Neural crest cell (in vitro differentiated cells): ENCODE measurements at regions not wholly inside any gene's neighbourhood (a gene's known extent, or its start where the extent isn't known, plus 50 kb on each side); places are given as distances from the start of the nearest gene placed in this dataset.
A peak's percentile ranks its signal among the peaks of the same experiment; 100 is the strongest.

ENCODE experiments used
- DNase-seq: peaks from one replicate; pipeline ENCODE4 v3.0.0; 2021; ENCODE audit warnings: low read depth, mixed read lengths, low spot score
- H3K27ac Mint-ChIP-seq: one replicate; pipeline ENCODE4 v1.8.0; 2021; ENCODE audit warnings: mild to moderate bottlenecking, mixed read lengths; ENCODE audit not compliant: unreplicated experiment
- H3K27me3 Mint-ChIP-seq: 2 replicates; pipeline ENCODE4 v1.8.0; 2021; ENCODE audit warnings: low read depth, mild to moderate bottlenecking, mixed read lengths
- H3K36me3 Mint-ChIP-seq: 2 replicates; pipeline ENCODE4 v1.8.0; 2021; ENCODE audit warnings: low read depth, mild to moderate bottlenecking, mixed read lengths
- H3K4me1 Mint-ChIP-seq: 2 replicates; pipeline ENCODE4 v1.8.0; 2021; ENCODE audit warnings: mixed read lengths
- H3K4me3 Mint-ChIP-seq: one replicate; pipeline ENCODE4 v1.8.0; 2021; ENCODE audit warnings: mild to moderate bottlenecking, mixed read lengths
- H3K9me3 Mint-ChIP-seq: 2 replicates; pipeline ENCODE4 v1.8.0; 2021; ENCODE audit warnings: mixed read lengths
- TF ChIP-seq, protein P1 (sequence below): fragments of 200-600 bp; sonication (generic); conservative IDR thresholded peaks from 2 replicates; pipeline ENCODE4 v1.5.0; 2021; ENCODE audit warnings: antibody characterized with exemption, mild to moderate bottlenecking

GRCh38 chr6:85252552-85252951 is 197.3 kb upstream of the NT5E start:
- Mint-ChIP-seq H3K27ac (no peak overlapping the region), H3K9me3 (peaks cover 7% of the 10 kb centered on the region), H3K36me3 (no peaks in the 10 kb centered on the region), H3K4me1 (no peaks in the 10 kb centered on the region), H3K4me3 (no peak overlapping the region), H3K27me3 (peaks cover 6% of the 10 kb centered on the region)
- TF ChIP-seq, protein P1, sequence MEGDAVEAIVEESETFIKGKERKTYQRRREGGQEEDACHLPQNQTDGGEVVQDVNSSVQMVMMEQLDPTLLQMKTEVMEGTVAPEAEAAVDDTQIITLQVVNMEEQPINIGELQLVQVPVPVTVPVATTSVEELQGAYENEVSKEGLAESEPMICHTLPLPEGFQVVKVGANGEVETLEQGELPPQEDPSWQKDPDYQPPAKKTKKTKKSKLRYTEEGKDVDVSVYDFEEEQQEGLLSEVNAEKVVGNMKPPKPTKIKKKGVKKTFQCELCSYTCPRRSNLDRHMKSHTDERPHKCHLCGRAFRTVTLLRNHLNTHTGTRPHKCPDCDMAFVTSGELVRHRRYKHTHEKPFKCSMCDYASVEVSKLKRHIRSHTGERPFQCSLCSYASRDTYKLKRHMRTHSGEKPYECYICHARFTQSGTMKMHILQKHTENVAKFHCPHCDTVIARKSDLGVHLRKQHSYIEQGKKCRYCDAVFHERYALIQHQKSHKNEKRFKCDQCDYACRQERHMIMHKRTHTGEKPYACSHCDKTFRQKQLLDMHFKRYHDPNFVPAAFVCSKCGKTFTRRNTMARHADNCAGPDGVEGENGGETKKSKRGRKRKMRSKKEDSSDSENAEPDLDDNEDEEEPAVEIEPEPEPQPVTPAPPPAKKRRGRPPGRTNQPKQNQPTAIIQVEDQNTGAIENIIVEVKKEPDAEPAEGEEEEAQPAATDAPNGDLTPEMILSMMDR, result no peak
- DNase-seq, result no peak

DNA sequence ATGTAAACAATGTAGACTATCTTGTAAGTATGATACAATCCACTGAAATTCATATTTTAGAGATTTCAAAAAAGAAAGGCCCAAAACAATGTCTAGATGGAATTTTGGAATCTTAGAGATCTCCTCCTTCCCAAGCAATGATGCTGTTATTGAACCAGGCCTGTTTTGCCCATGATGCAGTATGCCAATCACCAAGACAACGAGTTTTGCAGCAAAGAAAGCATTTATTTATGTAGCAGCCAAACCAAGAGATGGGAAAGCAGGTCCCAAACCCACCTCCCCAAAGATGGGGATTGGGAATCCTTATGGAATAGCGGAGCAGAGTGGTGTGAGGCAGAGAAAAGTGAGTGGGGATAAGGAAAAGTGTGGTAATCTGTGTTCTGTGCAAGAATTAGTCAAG is 197.8 kb upstream of the NT5E start:
- peaks cover 4% of the 10 kb centered on the region for H3K27me3 Mint-ChIP-seq
- no peaks in the 10 kb centered on the region for H3K36me3 Mint-ChIP-seq
- TF ChIP-seq, protein P1, result no peak
- peaks cover 7% of the 10 kb centered on the region for H3K9me3 Mint-ChIP-seq
- H3K4me1 Mint-ChIP-seq, result no peaks in the 10 kb centered on the region
- no peak overlapping the region for H3K27ac Mint-ChIP-seq
- DNase-seq, result no peak
- H3K4me3 Mint-ChIP-seq, result no peak overlapping the region

DNA sequence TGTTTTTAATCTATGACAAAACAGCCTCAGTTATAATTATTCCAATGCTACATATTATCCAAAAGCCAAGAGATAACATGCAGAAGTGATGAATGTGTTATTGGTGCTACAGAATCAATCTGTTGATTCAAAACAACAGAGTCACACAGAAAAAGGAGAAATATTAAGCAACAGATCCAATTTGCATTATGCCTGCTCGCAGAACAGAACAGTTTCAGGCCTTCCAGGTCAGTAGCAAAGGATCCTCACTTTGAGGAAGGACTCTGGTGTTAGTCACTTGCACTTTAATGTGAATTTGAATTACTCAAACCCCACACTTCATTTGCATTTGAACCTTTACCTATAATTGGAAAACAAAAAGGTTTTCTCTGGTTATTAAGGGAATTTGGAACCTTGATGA is 198.6 kb upstream of the NT5E start:
- H3K27me3 Mint-ChIP-seq, result peaks cover 4% of the 10 kb centered on the region
- no peaks in the 10 kb centered on the region for H3K36me3 Mint-ChIP-seq
- no peak overlapping the region for H3K27ac Mint-ChIP-seq
- H3K4me3 Mint-ChIP-seq, result no peak overlapping the region
- TF ChIP-seq, protein P1, result no peak
- H3K4me1 Mint-ChIP-seq, result no peaks in the 10 kb centered on the region
- H3K9me3 Mint-ChIP-seq, result peaks cover 12% of the 10 kb centered on the region
- no peak for DNase-seq

- Mint-ChIP-seq H3K4me1 (no peaks in the 10 kb centered on the region), H3K27me3 (peaks cover 4% of the 10 kb centered on the region), H3K36me3 (no peaks in the 10 kb centered on the region), H3K27ac (no peak overlapping the region), H3K9me3 (peaks cover 13% of the 10 kb centered on the region), H3K4me3 (no peak overlapping the region)
- TF ChIP-seq, protein P1, result no peak
- DNase-seq, result no peak
Observed at GRCh38 chr6:85250586-85251220, 199.2 kb upstream of the NT5E start.

DNA sequence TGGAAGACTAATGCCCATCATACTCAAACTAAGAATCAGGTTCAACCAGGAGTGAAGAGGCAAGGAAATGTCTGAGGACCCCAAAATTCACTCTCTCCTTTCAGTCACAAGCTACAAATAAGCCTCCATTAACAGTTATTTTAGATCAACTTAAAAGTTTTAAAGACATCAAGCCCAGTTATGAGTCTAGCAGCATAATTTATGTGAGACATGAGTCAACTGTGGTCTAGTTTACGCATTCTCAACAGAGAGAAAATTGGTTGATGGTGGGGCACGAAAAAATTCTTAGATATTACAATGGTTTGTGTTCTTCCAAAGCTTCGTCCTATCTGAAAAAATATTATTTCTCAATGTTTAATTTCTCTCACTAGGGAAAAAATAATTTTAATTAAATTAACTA is 204.9 kb upstream of the NT5E start:
- no peaks in the 10 kb centered on the region for H3K36me3 Mint-ChIP-seq
- H3K4me3 Mint-ChIP-seq, result no peak overlapping the region
- no peaks in the 10 kb centered on the region for H3K4me1 Mint-ChIP-seq
- no peaks in the 10 kb centered on the region for H3K27me3 Mint-ChIP-seq
- H3K9me3 Mint-ChIP-seq, result peaks cover 8% of the 10 kb centered on the region
- no peak for DNase-seq
- peak overlapping the region; percentile 27 for H3K27ac Mint-ChIP-seq
- TF ChIP-seq, protein P1, result no peak
